ENCODE measurements at regions not wholly inside any gene's neighbourhood (a gene's known extent, or its start where the extent isn't known, plus 50 kb on each side); places are given as distances from the start of the nearest gene placed in this dataset.

DNA sequence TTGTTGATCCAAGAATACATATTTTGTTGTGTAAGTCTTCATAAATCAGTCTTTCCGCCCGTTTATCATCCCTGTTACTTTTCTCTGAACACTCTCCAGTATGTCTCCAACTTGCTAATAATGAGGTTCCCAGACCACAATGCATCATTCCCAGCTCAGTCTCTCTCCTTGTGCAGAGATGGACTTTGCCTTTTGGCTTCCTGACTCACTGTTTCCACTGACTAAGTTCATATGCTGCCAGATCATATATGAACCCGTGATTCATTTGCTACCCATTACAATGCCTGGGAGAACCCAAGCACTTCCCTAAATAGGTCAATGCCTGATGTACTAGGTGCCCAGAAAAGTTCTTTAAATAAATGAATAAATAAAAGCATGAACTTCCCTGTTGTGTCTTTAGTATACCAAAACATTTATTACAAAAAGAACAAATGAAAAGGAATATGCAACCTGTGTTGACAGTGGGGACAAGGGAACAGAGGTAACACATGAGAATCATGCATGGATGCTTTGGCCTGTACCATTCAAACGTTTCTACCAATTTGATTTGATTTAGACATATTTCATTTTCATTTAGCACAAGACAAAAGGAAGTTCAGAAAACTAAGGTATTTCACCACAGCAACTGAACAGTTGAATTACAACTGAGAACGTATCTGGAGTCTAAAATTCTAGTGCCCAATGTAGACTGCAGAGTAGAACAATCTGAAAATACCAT, 215.4 kb upstream of the HNRNPA3 start:
- peaks cover 2% of the 10 kb centered on the region for H3K9me3 ChIP-seq (ENCODE audit: severe bottlenecking)
- DNase-seq = no peak
- no peaks in the 10 kb centered on the region for H3K36me3 ChIP-seq
- H3K27ac ChIP-seq = no peak overlapping the region
- no peak for TF ChIP-seq CTCF (IDR thresholded peaks at IDR 0.05; ENCODE audit: low read depth, low read length)
- H3K27me3 ChIP-seq (ENCODE audit: insufficient read depth, low read depth, severe bottlenecking) = no peaks in the 10 kb centered on the region
- no peak overlapping the region for H3K4me3 ChIP-seq (ENCODE audit: low read depth, low read length)

GRCh38 chr2:176997792-176998169, 214.8 kb upstream of the HNRNPA3 start:
- H3K27me3 ChIP-seq (ENCODE audit: insufficient read depth, low read depth, severe bottlenecking) = no peaks in the 10 kb centered on the region
- no peak for DNase-seq
- peaks cover 2% of the 10 kb centered on the region for H3K9me3 ChIP-seq (ENCODE audit: severe bottlenecking)
- H3K27ac ChIP-seq = no peak overlapping the region
- H3K4me3 ChIP-seq (ENCODE audit: low read depth, low read length) = no peak overlapping the region
- TF ChIP-seq CTCF (IDR thresholded peaks at IDR 0.05; ENCODE audit: low read depth, low read length) = no peak
- H3K36me3 ChIP-seq = no peaks in the 10 kb centered on the region

DNA sequence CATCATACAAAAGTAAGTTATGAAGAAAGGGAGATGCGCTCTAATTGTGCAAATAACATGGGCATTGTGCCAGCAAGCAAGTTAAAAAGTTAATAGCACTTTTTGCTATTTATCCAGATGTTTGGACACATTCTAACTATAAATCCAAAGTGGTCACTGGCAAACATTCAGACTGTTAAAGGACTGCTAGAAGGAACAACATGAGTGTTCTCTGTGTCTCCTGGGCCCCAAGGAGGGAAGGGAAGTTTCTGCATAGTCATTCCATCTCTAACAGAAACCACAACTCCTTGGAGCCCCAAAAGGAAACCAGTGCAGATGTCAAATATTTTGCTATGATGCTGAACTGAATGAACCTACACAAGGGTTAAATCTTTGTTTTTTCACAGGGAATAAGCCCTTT, 213.3 kb upstream of the HNRNPA3 start:
- no peak for DNase-seq
- H3K4me3 ChIP-seq (ENCODE audit: low read depth, low read length) = no peak overlapping the region

DNA sequence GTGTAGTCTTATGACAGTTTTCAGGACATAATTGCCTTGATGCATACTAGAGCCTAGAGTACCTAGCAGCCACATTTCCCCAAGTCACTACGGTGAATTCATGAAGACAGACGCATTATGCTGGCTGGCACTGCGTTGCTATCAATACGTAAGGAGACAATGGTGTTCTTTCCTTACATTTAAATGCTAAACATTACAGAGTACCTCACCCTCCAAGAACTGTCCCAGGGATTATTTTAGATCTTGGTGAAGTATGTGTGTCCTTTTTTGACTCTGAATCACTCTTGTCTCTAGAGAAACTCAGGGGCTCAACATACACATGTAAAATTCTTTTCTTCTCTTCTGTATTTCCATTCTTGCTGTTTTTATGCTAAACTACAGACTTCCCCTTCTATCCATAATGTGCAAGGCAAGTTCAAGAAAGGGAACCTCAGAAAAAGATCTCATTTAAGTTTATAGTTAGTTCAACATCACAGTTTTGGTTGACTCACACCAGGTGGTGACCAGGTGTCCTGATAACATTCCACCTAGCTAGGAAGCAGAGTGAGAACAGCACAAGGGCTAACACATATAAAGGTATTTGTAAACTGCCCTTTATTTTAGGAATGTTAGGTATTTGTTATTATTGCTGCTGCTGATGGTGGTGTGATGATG, 212.4 kb upstream of the HNRNPA3 start:
- no peaks in the 10 kb centered on the region for H3K27me3 ChIP-seq (ENCODE audit: insufficient read depth, low read depth, severe bottlenecking)
- no peak for DNase-seq
- H3K4me3 ChIP-seq (ENCODE audit: low read depth, low read length) = no peak overlapping the region
- no peaks in the 10 kb centered on the region for H3K36me3 ChIP-seq
- H3K9me3 ChIP-seq (ENCODE audit: severe bottlenecking) = no peaks in the 10 kb centered on the region
- no peak overlapping the region for H3K27ac ChIP-seq
- no peak for TF ChIP-seq CTCF (IDR thresholded peaks at IDR 0.05; ENCODE audit: low read depth, low read length)

More for the DNA sequence above, 213.3 kb upstream of the HNRNPA3 start:
- Histone ChIP-seq H3K27me3 (ENCODE audit: insufficient read depth, low read depth, severe bottlenecking) (no peaks in the 10 kb centered on the region), H3K9me3 (ENCODE audit: severe bottlenecking) (no peaks in the 10 kb centered on the region), H3K27ac (no peak overlapping the region), H3K36me3 (no peaks in the 10 kb centered on the region)
- TF ChIP-seq CTCF (IDR thresholded peaks at IDR 0.05; ENCODE audit: low read depth, low read length) = no peak

DNA sequence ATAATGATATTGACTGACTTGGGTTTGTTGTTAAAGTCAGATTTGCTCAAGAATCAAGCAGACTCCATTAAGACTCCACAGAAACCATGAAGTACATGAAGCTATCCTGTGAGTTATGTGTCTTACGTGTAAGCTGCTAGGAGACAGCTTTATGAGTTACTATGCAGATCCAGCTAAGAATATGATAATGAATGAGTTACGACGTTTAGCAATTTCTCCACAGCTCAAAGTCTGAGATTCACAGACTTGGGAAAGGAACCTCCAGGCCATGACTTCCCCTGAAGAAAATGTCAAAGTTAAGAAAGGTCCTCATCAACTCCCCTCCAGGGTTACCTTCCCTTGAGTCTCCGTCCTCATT, 211.9 kb upstream of the HNRNPA3 start:
- H3K9me3 ChIP-seq (ENCODE audit: severe bottlenecking) = no peaks in the 10 kb centered on the region

More for the DNA sequence above, 211.9 kb upstream of the HNRNPA3 start:
- no peak for TF ChIP-seq CTCF (IDR thresholded peaks at IDR 0.05; ENCODE audit: low read depth, low read length)
- Histone ChIP-seq H3K27me3 (ENCODE audit: insufficient read depth, low read depth, severe bottlenecking) (no peaks in the 10 kb centered on the region), H3K27ac (no peak overlapping the region), H3K4me3 (ENCODE audit: low read depth, low read length) (no peak overlapping the region), H3K36me3 (no peaks in the 10 kb centered on the region)
- DNase-seq = no peak

All from WERI-Rb-1 (cell line).